ENCODE measurements at regions not wholly inside any gene's neighbourhood (a gene's known extent, or its start where the extent isn't known, plus 50 kb on each side); places are given as distances from the start of the nearest gene placed in this dataset.

GRCh38 chr2:129627437-129627836 lies 352.0 kb upstream of the RAB6C start:
- TF ChIP-seq CTCF (IDR thresholded peaks at IDR 0.05) (no peak), POLR2A (IDR thresholded peaks at IDR 0.05) (no peak)

All from testis (tissue), 2 donors.